Activated CD8-positive, alpha-beta T cell treated with anti-CD3 and anti-CD28 coated beads for 36 hours (primary cell): ENCODE measurements at regions not wholly inside any gene's neighbourhood (a gene's known extent, or its start where the extent isn't known, plus 50 kb on each side); places are given as distances from the start of the nearest gene placed in this dataset.

ENCODE experiments used
- ATAC-seq: fragments of 200-7000 bp; cut with Tn5 transposase; one replicate; pipeline ENCODE4 v1.10.0; 2021; ENCODE audit warnings: mild to moderate bottlenecking, moderate library complexity
- CTCF ChIA-PET: fragments of 350-600 bp; sonication (Branson Sonifier 250); formaldehyde crosslinking; loops from one replicate; lab custom pipeline; 2021; ENCODE audit warnings: antibody characterized with exemption; lab: Charles Lee
- POLR2A ChIA-PET: fragments of 350-600 bp; sonication (Branson Sonifier 250); formaldehyde crosslinking; loops from one replicate; lab custom pipeline; 2021; ENCODE audit warnings: antibody characterized with exemption; lab: Charles Lee
- DNase-seq: peaks from one replicate; pipeline ENCODE4 v3.0.0-alpha.2; 2020
- H3K27ac Mint-ChIP-seq: one replicate; pipeline ENCODE4 v1.8.0; 2021; ENCODE audit warnings: mild to moderate bottlenecking, mixed read lengths
- H3K27me3 Mint-ChIP-seq: one replicate; pipeline ENCODE4 v1.8.0; 2021; ENCODE audit warnings: mixed read lengths
- H3K36me3 Mint-ChIP-seq: one replicate; pipeline ENCODE4 v1.8.0; 2021; ENCODE audit warnings: low read depth, mixed read lengths
- H3K4me1 Mint-ChIP-seq: one replicate; pipeline ENCODE4 v1.8.0; 2021; ENCODE audit warnings: low read depth, mixed read lengths
- H3K4me3 Mint-ChIP-seq: one replicate; pipeline ENCODE4 v1.8.0; 2021; ENCODE audit warnings: mild to moderate bottlenecking, moderate library complexity, mixed read lengths
- H3K9me3 Mint-ChIP-seq: one replicate; pipeline ENCODE4 v1.8.0; 2021; ENCODE audit warnings: mixed read lengths
- CTCF ChIP-seq: fragments of 200-600 bp; IDR thresholded peaks from one replicate; pipeline ENCODE4 v1.8.0; 2022; ENCODE audit warnings: antibody characterized with exemption, mild to moderate bottlenecking
- intact Hi-C: fragments of 100-400 bp; cut with micrococcal nuclease; formaldehyde crosslinking; loops from one replicate; pipeline ENCODE4 v1.10.0; 2022

GRCh38 chr21:29449306-29449950 is 150.7 kb downstream of the BACH1 start:
- POLR2A ChIA-PET: interaction anchor here (0.7 to 1.9 kb wide), 5 partner anchors 14 to 370 kb away, joined by 3 to 10 read pairs (median 4); partner anchors contain the start of gene BACH1
- CTCF ChIA-PET: interaction anchor here (0.7 to 1.5 kb wide), 3 partner anchors 12 to 27 kb away, joined by 3 to 6 read pairs (median 3); no protein-coding TSS in a partner anchor
- intact Hi-C loops: no loop called here
- Mint-ChIP-seq H3K27me3 (no peaks in the 10 kb centered on the region), H3K36me3 (peaks cover 37% of the 10 kb centered on the region), H3K4me1 (peaks cover 29% of the 10 kb centered on the region), H3K27ac (peak overlapping the region; percentile 98), H3K9me3 (peaks cover 12% of the 10 kb centered on the region), H3K4me3 (peak overlapping the region; percentile 63)
- DNase-seq: peak; percentile 36
- ATAC-seq: peak; percentile 89
- TF ChIP-seq CTCF: no peak

GRCh38 chr21:29450058-29450457 is 151.3 kb downstream of the BACH1 start:
- peaks cover 33% of the 10 kb centered on the region for H3K4me1 Mint-ChIP-seq
- DNase-seq (no peak), ATAC-seq (peak; percentile 5)
- ChIA-PET POLR2A (interaction anchor here (0.7 to 1.9 kb wide), 4 partner anchors 15 to 150 kb away, joined by 3 to 10 read pairs (median 4); partner anchors contain the start of gene BACH1), CTCF (no interaction called here)
- H3K27me3 Mint-ChIP-seq: no peaks in the 10 kb centered on the region
- intact Hi-C loops: no loop called here
- H3K27ac Mint-ChIP-seq: peak overlapping the region; percentile 98
- peaks cover 12% of the 10 kb centered on the region for H3K9me3 Mint-ChIP-seq
- H3K36me3 Mint-ChIP-seq: peaks cover 39% of the 10 kb centered on the region
- TF ChIP-seq CTCF: no peak
- peak overlapping the region; percentile 63 for H3K4me3 Mint-ChIP-seq

- H3K4me1 Mint-ChIP-seq: peaks cover 32% of the 10 kb centered on the region
- peaks cover 8% of the 10 kb centered on the region for H3K9me3 Mint-ChIP-seq
- peaks cover 38% of the 10 kb centered on the region for H3K36me3 Mint-ChIP-seq
- no peaks in the 10 kb centered on the region for H3K27me3 Mint-ChIP-seq
- ChIA-PET POLR2A (no interaction called here), CTCF (interaction anchor here (1.2 kb wide), 1 partner anchor 366 kb away, joined by 3 read pairs; no protein-coding TSS in a partner anchor)
- no peak for ATAC-seq
- H3K27ac Mint-ChIP-seq: no peak overlapping the region
- no peak for TF ChIP-seq CTCF
- no peak overlapping the region for H3K4me3 Mint-ChIP-seq
- no peak for DNase-seq
- intact Hi-C loops: no loop called here
Measured at GRCh38 chr21:29453511-29453910, 154.8 kb downstream of the BACH1 start.

- ATAC-seq (no peak), DNase-seq (no peak)
- Mint-ChIP-seq H3K9me3 (peaks cover 3% of the 10 kb centered on the region), H3K4me3 (no peak overlapping the region), H3K27me3 (no peaks in the 10 kb centered on the region), H3K4me1 (peaks cover 25% of the 10 kb centered on the region), H3K27ac (peak overlapping the region; percentile 28), H3K36me3 (peaks cover 35% of the 10 kb centered on the region)
- CTCF ChIA-PET: no interaction called here
- POLR2A ChIA-PET: no interaction called here
- intact Hi-C loops: no loop called here
- no peak for TF ChIP-seq CTCF
Measured at GRCh38 chr21:29454179-29454578, 155.5 kb downstream of the BACH1 start.

GRCh38 chr21:29462479-29462878 is 163.8 kb downstream of the BACH1 start:
- no peak for DNase-seq
- CTCF ChIA-PET: interaction anchor here (1.1 kb wide), 1 partner anchor 14 kb away, joined by 4 read pairs; no protein-coding TSS in a partner anchor
- Mint-ChIP-seq H3K4me3 (no peak overlapping the region), H3K27ac (no peak overlapping the region), H3K27me3 (no peaks in the 10 kb centered on the region), H3K36me3 (peaks cover 15% of the 10 kb centered on the region), H3K9me3 (peaks cover 2% of the 10 kb centered on the region), H3K4me1 (peaks cover 15% of the 10 kb centered on the region)
- POLR2A ChIA-PET: no interaction called here
- no peak for ATAC-seq
- no peak for TF ChIP-seq CTCF
- intact Hi-C loops: no loop called here
